Esophagus mucosa (tissue), 1 donor: ENCODE measurements at regions not wholly inside any gene's neighbourhood (a gene's known extent, or its start where the extent isn't known, plus 50 kb on each side); places are given as distances from the start of the nearest gene placed in this dataset.
"Not testable (repeated sequence)": the region's sequence is repeated elsewhere in the genome, so short reads cannot be mapped to it uniquely, and the experiment has no call there.

Source experiments
- ATAC-seq: fragments of 200-7000 bp; cut with Tn5 transposase; one replicate; pipeline ENCODE4 v1.9.1; 2020
- donor health status: DM: yes; HTN: yes; CAD: no.

DNA sequence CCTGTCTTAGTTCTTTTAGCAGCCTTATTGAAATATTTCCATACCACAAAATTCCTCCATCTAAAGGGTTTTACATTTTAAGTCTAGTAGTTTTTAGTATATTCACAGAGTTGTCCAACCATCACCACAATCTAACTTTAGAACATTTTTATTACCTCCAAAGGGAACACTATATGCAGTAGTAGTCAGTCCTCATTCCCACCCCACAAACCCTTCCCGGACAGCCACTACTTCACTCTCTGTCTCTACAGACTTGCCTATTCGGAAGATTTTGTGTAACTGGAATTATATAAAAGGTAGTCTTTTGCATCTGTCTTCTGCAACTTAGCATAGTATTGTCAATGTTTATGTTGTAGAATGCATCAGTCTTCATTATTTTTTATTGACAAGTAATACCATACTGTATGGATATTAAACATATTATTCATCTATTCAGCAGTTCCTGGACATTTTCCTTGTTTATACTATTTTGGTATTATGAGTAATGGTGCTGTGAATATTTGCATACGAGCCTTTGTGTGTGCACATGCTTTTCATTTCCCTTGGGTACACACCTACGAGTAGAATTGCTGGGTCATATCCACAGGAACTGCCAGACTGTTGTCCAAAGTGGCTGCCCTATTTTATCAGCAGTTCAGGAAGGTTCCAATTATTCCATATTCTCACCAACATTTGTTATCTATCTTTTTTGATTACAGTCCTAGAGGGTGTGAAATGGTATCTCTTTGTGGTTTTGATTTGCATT is 60.9 kb upstream of the LANCL2 start:
- no peak for ATAC-seq

DNA sequence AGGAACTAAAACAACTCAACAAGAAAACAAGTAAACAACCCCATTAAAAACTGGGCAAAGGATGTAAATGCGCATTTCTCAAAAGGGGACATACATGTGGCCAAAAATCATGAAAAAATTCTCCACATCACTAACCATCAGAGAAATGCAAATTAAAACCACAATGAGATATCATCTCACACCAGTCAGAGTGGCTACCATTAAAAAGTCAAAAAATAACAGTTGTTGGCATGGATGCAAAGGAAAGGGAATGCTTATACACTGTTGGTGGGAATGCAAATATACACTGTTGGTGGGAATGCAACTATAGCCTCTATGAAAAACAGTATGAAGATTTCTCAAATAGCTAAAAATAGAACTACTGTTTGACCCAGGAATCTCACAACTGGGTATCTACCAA is 60.0 kb upstream of the LANCL2 start:
- ATAC-seq = no peak

DNA sequence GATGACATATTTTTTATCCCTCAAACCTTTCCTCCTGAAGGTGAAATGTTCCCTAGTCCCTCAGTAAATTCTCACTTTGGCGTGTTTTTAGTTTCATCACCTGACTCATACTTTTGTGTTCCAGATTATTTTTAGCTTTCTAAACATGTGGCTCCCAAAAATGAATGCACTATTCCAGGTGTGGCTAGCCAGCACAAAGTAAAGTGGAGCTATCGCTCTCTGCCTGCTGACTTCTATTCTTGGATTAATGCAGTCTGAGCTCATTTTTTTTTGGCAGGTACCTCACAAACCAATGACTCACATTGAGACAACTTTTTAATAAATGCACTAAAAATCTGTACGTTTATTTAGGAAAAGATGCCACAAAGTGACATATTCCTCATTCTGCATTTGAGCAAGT is 58.8 kb upstream of the LANCL2 start:
- no peak for ATAC-seq

DNA sequence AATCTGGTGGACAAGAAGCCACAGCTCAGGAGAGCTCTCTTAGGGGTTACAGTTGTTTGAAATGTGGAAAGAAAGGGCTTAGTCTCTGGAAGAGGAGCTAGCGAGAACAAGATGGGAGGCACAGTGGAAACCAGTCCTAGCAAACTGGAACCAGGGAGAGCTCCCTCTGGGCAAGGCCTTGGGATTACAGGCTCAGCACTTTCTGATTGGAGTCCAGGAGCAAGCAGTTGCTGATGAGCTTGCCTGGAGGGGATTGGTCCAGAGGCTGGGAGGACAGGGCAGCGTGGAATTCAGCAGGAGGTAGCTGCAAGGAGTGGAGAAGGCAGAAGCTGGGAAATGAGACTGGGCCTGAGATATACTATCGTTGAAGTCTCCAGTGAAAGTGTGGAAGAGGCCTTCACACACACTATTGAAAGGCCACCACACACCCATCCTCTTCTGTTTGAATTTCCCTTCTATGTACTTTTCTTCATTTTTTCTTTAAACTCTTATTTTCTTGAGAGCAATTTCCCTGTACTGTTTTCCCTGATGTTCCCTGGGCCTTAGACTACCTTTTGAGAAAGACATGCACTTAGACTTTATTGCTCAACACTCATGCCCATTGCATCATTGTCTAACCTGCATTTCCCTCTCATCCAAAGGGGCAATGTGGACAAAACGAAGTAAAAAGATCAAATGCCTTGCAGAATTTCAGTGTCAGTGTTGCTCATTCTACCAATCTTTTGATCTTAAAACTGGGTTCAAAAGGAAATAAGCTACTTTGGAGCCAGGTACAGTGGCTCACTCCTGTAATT is 57.8 kb upstream of the LANCL2 start:
- no peak for ATAC-seq

DNA sequence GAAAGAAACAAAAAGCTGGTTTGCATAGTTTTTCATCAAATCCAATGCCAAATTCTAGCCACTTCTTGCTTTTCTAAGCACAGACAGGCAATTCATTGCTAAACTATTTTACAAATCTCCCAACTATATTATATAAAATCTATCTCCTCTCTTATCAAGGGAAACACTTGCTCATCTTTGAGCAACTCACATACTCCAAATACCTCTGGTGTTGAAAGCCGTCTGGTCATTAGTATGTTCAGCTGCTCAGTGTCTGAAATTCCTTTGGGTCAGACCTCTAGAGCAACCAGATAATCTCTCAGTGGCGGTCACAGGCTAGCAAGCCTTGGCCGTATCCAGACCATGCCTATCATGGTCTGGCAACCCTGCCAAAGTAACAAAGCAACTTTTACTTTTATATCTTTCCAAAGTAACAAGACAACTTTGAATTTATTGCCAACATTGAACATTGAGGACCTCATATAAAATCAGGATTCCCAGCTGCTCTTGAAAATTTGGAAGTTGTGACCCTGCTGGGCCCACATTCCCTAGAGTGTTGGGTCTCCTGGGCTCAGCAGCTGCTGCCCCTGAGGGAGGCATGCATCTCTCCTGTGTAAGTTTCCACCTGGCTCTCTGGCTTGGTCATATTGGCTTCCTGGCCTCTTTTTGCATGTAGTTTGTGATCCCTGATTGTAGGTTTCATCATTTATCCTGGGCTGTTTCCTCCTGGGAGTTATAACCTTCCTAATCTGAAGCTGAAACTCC is 56.8 kb upstream of the LANCL2 start:
- no peak for ATAC-seq

DNA sequence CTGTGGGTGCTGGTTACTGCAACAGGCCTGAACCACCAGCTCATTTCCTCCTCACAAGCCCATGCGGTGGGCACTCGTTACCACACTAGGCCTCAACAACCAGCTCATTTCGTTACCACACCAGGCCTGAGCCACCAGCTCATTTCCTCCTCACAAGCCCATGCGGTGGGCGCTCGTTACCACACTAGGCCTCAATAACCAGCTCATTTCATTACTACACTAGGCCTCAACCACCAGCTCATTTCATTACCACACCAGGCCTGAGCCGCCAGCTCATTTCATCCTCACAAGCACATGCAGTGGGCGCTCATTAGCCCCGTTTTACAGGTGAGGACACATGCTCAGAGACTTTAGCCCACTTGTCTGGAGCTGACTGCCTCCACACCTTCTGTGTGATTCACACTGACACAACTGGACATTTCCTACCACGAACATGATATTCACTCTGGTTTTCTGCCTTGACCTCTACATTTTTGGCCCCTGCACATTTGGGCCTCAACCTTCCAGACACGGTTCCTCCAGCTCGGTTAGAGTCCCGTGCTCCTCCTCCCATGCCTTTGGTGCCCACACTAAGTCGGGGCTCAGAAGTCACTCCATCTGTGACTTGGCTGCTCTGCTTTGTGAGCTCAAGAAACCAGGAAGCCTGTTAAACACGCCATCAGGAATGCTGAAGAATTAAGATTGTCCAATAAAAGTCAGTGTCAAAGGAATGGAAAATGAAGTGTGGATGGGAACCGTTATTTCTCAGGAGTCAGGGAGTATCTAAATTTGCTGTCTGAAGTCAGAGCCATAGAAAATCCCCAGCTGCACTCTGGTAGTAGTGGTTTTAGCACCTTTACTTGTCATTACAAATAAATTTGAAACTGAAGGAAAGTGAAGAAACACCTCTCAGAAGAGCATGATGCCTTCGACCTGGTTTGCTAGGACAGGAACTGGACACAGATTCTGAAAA is 55.8 kb upstream of the LANCL2 start:
- ATAC-seq = peak; percentile 22

DNA sequence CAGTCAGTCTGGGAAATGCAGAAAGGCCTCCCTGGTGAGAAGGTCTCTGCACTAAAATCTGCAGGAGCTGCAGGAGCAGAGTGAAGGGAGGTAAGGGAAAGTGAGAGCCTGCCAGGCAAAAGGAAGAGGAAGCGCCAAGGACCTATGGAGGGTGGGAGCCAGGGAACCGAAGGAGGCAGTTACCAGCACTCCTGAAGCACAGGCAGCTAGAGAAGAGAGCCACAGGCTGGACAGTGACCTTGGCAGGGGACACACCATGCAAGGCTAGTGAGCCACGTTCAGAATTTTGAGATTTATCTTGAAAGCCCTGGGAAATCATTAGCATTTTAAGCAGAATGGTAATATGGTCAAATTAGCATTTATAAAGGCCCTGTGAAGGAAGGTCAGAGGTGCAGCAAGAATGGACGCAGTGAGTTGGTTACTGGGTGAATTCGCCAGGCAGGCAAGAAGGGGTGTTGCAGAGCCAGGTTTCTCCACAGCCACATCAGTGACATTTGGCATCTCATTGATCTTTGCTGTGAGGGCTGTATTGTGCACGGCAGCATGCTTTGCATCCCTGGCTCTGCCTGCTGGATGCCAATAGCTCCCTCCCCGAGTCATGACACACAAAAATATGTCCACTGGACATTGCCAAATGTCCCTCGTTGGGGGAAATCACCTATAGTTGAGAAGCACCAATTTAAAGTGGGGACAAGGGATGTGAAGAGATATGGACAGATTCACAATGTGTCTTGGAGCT is 54.7 kb upstream of the LANCL2 start:
- ATAC-seq = no peak

DNA sequence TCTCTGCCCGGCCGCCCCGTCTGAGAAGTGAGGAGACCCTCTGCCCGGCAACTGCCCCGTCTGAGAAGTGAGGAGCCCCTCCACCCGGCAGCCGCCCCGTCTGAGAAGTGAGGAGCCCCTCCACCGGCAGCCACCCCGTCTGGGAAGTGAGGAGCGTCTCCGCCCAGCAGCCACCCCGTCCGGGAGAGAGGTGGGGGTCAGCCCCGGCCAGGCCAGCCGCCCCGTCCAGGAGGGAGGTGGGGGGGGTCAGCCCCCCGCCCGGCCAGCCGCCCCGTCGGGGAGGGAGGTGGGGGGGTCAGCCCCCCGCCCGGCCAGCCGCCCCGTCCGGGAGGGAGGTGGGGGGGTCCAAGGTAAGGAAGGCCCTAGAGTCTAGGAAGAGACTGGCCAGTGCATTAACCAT is 53.2 kb upstream of the LANCL2 start:
- ATAC-seq = not testable (repeated sequence)

DNA sequence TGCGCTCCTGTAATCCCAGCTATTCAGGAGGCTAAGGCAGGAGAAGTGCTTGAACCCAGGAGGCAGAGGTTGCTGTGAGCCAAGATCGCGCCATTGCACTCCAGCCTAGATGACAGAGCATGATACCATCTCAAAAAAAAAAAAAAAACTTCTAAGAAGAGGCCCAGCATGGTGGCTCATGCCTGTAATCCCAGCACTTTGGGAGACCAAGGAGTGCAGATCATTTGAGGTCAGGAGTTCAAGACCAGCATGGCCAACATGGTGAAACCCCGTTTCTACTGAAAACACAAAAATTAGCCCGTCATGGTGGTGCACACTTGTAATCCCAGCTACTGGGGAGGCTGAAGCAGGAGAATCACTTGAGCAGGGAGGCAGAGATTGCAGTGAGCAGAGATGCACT is 51.5 kb upstream of the LANCL2 start:
- not testable (repeated sequence) for ATAC-seq

DNA sequence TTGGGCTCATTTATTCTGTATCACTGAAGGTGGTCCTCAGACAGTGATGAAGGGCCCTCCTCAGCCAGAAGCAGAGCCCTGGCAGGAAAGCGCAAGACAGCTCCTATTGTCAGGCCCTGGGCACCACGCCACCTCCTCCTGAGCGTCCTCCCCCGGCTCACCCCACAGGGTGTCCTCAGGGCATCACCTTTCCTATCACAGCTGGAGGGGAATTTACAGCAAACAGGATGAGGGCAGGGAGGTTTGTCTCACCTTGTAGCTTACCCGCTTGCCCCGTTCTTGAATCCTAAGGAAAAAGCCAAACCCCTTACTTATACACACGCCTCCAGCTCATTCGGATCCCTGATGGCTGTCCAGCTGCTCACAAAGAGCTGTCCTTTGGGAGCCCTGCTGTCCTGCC is 50.2 kb upstream of the LANCL2 start:
- ATAC-seq = no peak
